NCI-H146 treated with DMSO at 0.1 percent for 48 hours (cell line): ENCODE measurements at regions not wholly inside any gene's neighbourhood (a gene's known extent, or its start where the extent isn't known, plus 50 kb on each side); places are given as distances from the start of the nearest gene placed in this dataset.
"Not testable (repeated sequence)": the region's sequence is repeated elsewhere in the genome, so short reads cannot be mapped to it uniquely, and the experiment has no call there.

Experiments used
- DNase-seq: peaks from one replicate; lab custom pipeline; 2025; ENCODE audit not compliant: unreplicated experiment; lab: John Stamatoyannopoulos, UW

- DNase-seq: no peak
These were observed 62.5 kb upstream of the GBE1 start for GRCh38 chr3:81823882-81824395.

GRCh38 chr3:81823086-81823485 is 61.6 kb upstream of the GBE1 start:
- DNase-seq: no peak

- peak; percentile 36 for DNase-seq
These were observed 55.2 kb upstream of the GBE1 start for GRCh38 chr3:81816473-81817250.

GRCh38 chr3:81812098-81812497 is 50.7 kb upstream of the GBE1 start:
- not testable (repeated sequence) for DNase-seq
